Skin epidermis (tissue), 12 donors: ENCODE measurements at regions not wholly inside any gene's neighbourhood (a gene's known extent, or its start where the extent isn't known, plus 50 kb on each side); places are given as distances from the start of the nearest gene placed in this dataset.
A peak's percentile ranks its signal among the peaks of the same experiment; 100 is the strongest.

Source experiments
- H3K27ac ChIP-seq, 21 experiments: fragments of 200-600 bp; sonication (generic) in 11 of 21; one replicate each; pipeline ENCODE4 v1.5.0; 2020; ENCODE audit warnings: mild to moderate bottlenecking in 3 of 21, inconsistent platforms in 2 of 21, moderate library complexity in 2 of 21
- H3K4me3 ChIP-seq, 7 experiments: fragments of 200-600 bp; sonication (generic) in 2 of 7; one replicate each; pipeline ENCODE4 v1.5.0; 2020; ENCODE audit warnings: inconsistent platforms in 2 of 7, mild to moderate bottlenecking in 2 of 7, moderate library complexity in 1 of 7

- no peak overlapping the region for H3K4me3 ChIP-seq
These were observed 489.8 kb upstream of the CTSO start for GRCh38 chr4:156443488-156443887.

GRCh38 chr4:156442912-156443311 is 489.2 kb upstream of the CTSO start:
- Histone ChIP-seq H3K27ac (no peak overlapping the region), H3K4me3 (no peak overlapping the region)

More at GRCh38 chr4:156443488-156443887, 489.8 kb upstream of the CTSO start:
- no peak overlapping the region for H3K27ac ChIP-seq

- H3K4me3 ChIP-seq: no peak overlapping the region
- H3K27ac ChIP-seq: no peak overlapping the region
These were observed 486.0 kb upstream of the CTSO start for GRCh38 chr4:156439576-156440200.

GRCh38 chr4:156437666-156438065 is 484.0 kb upstream of the CTSO start:
- no peak overlapping the region for H3K4me3 ChIP-seq

GRCh38 chr4:156422576-156422975 is 468.9 kb upstream of the CTSO start:
- no peak overlapping the region for H3K4me3 ChIP-seq
- no peak overlapping the region for H3K27ac ChIP-seq

More at GRCh38 chr4:156437666-156438065, 484.0 kb upstream of the CTSO start:
- H3K27ac ChIP-seq: no peak overlapping the region

GRCh38 chr4:156420623-156421022 is 467.0 kb upstream of the CTSO start:
- no peak overlapping the region for H3K4me3 ChIP-seq
- H3K27ac ChIP-seq: no peak overlapping the region

GRCh38 chr4:156419080-156419685 is 465.5 kb upstream of the CTSO start:
- Histone ChIP-seq H3K27ac (no peak overlapping the region), H3K4me3 (no peak overlapping the region)

- H3K27ac ChIP-seq: no peak overlapping the region
- H3K4me3 ChIP-seq: no peak overlapping the region
These were observed 460.7 kb upstream of the CTSO start for GRCh38 chr4:156414406-156414805.

GRCh38 chr4:156413239-156414135 is 459.8 kb upstream of the CTSO start:
- H3K27ac ChIP-seq: no peak overlapping the region
- no peak overlapping the region for H3K4me3 ChIP-seq

- no peak overlapping the region for H3K4me3 ChIP-seq
- H3K27ac ChIP-seq: no peak overlapping the region
These were observed 457.9 kb upstream of the CTSO start for GRCh38 chr4:156411531-156411930.

GRCh38 chr4:156408749-156409148 is 455.1 kb upstream of the CTSO start:
- Histone ChIP-seq H3K27ac (no peak overlapping the region), H3K4me3 (no peak overlapping the region)

- no peak overlapping the region for H3K4me3 ChIP-seq
- H3K27ac ChIP-seq: no peak overlapping the region
These were observed 447.7 kb upstream of the CTSO start for GRCh38 chr4:156401371-156401770.

GRCh38 chr4:156396534-156396933 is 442.9 kb upstream of the CTSO start:
- no peak overlapping the region for H3K4me3 ChIP-seq
- H3K27ac ChIP-seq: no peak overlapping the region

- H3K27ac ChIP-seq: peak overlapping the region in 2 of 21 experiments; percentile 6 to 36
- H3K4me3 ChIP-seq: no peak overlapping the region
These were observed 437.6 kb upstream of the CTSO start for GRCh38 chr4:156391325-156391653.

- no peak overlapping the region for H3K4me3 ChIP-seq
- peak overlapping the region in 3 of 21 experiments; percentile 8 to 59 (median 43) for H3K27ac ChIP-seq
These were observed 437.1 kb upstream of the CTSO start for GRCh38 chr4:156390599-156391324.

GRCh38 chr4:156388826-156389225 is 435.2 kb upstream of the CTSO start:
- Histone ChIP-seq H3K4me3 (no peak overlapping the region), H3K27ac (peak overlapping the region in 1 of 21 experiments; percentile 11)

GRCh38 chr4:156378033-156378665 is 424.5 kb upstream of the CTSO start:
- H3K27ac ChIP-seq: peak overlapping the region in 3 of 21 experiments; percentile 17 to 51 (median 43)
- H3K4me3 ChIP-seq: no peak overlapping the region

GRCh38 chr4:156377036-156377710 is 423.5 kb upstream of the CTSO start:
- peak overlapping the region in 4 of 21 experiments; percentile 12 to 43 (median 24) for H3K27ac ChIP-seq
- H3K4me3 ChIP-seq: no peak overlapping the region

GRCh38 chr4:156374894-156375293 is 421.2 kb upstream of the CTSO start:
- Histone ChIP-seq H3K4me3 (no peak overlapping the region), H3K27ac (no peak overlapping the region)
